Fibroblast of peridontal ligament (primary cell): ENCODE measurements at regions not wholly inside any gene's neighbourhood (a gene's known extent, or its start where the extent isn't known, plus 50 kb on each side); places are given as distances from the start of the nearest gene placed in this dataset.

Experiments
- DNase-seq: peaks from one replicate; pipeline ENCODE4 v3.0.0-alpha.2; 2010; ENCODE audit errors: extremely low read depth

GRCh38 chr9:115254287-115255180 is 136.6 kb upstream of the TNC start:
- DNase-seq = no peak

GRCh38 chr9:115261656-115262081 is 143.7 kb upstream of the TNC start:
- peak; percentile 41 for DNase-seq

- DNase-seq = peak; percentile 77
These were observed 144.5 kb upstream of the TNC start for GRCh38 chr9:115262477-115262876.

- no peak for DNase-seq
These were observed 145.0 kb upstream of the TNC start for GRCh38 chr9:115262952-115263351.

GRCh38 chr9:115263371-115264075 is 145.6 kb upstream of the TNC start:
- DNase-seq = peak; percentile 93

GRCh38 chr9:115264313-115264712 is 146.4 kb upstream of the TNC start:
- peak; percentile 75 for DNase-seq

- DNase-seq = peak; percentile 46
These were observed 149.8 kb upstream of the TNC start for GRCh38 chr9:115267790-115268189.

- no peak for DNase-seq
These were observed 157.8 kb upstream of the TNC start for GRCh38 chr9:115275753-115276152.

GRCh38 chr9:115276621-115277020 is 158.7 kb upstream of the TNC start:
- peak; percentile 47 for DNase-seq

GRCh38 chr9:115277301-115277700 is 159.3 kb upstream of the TNC start:
- no peak for DNase-seq

GRCh38 chr9:115278326-115279035 is 160.5 kb upstream of the TNC start:
- DNase-seq = no peak

GRCh38 chr9:115283395-115283794 is 165.4 kb upstream of the TNC start:
- no peak for DNase-seq

- peak; percentile 59 for DNase-seq
These were observed 167.9 kb upstream of the TNC start for GRCh38 chr9:115285836-115286235.

- no peak for DNase-seq
These were observed 168.5 kb upstream of the TNC start for GRCh38 chr9:115286411-115286810.

GRCh38 chr9:115289757-115290208 is 171.8 kb upstream of the TNC start:
- DNase-seq = peak; percentile 73

- peak; percentile 42 for DNase-seq
These were observed 173.9 kb upstream of the TNC start for GRCh38 chr9:115291841-115292240.

- no peak for DNase-seq
These were observed 174.8 kb upstream of the TNC start for GRCh38 chr9:115292584-115293279.

- DNase-seq = no peak
These were observed 177.8 kb upstream of the TNC start for GRCh38 chr9:115295734-115296133.

GRCh38 chr9:115296831-115297565 is 179.0 kb upstream of the TNC start:
- peak; percentile 58 for DNase-seq

GRCh38 chr9:115300116-115300515 is 182.2 kb upstream of the TNC start:
- no peak for DNase-seq

- DNase-seq = peak; percentile 85
These were observed 182.9 kb upstream of the TNC start for GRCh38 chr9:115300874-115301273.
